ENCODE measurements at regions not wholly inside any gene's neighbourhood (a gene's known extent, or its start where the extent isn't known, plus 50 kb on each side); places are given as distances from the start of the nearest gene placed in this dataset.
"Not testable (repeated sequence)": the region's sequence is repeated elsewhere in the genome, so short reads cannot be mapped to it uniquely, and the experiment has no call there.

DNA sequence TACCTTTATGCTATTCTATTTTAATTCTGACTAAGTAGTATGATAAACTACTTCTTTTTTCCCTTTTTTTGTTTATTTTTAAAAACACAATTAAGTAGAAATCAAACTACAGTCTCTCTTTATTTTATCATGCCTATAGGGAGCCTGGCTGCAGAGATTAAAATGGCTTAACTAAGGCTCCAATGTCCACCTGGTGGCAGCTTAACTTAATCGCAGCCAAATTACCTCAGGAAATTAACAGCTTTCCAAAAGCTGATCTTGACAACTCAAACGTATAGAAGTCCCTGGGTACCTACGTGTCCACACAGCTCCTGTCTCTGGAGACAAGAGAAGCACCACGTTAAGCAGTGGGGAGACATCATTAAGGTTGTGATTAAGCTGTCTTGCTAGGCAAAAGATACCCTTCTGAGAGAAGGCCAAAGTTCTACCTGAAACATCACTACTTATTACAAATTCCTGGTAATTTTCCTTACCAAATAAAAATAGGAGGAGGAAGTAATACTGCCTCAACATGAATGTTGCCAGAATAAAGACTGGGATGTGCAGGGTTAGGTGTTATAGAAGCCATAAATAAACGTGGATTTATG, 63.2 kb upstream of the SNX19 start:
- DNase-seq: peak; percentile 14 to 30

DNA sequence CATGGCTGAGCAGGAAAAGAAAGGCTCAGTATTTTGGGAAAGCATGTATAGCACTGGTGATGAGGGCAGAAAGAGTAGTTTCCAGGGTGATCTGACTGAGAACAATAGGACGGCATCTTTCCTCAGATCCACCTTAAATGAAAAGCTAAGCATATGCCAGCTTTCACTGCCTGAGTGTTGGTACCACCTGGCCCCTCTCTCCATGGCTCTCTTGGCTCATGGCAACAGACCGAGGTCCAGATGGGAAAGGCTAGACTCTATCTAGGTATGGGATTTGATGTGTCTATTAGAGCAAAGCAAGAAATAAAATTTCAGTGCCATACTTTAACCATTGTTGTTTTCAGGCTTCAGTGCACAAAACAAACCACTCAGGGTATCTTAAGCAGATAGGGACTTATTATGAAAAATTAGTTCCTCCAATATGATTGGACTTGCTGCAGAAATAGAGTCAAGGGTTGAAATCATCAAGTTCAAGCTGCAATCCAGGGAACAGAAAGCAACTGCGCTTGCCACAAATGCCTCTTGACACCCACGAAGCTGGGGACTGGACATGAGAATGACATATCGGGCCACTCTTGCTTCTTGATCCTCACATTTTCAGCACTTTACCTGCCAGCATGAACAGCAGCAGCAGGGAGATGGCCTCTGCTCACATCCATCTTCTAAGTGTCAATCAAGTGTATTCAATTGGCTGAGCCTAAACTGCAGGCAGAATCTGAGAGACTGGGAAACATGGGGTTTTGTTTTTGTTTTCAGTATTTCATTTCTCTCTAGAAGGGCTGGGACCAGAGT, 64.0 kb upstream of the SNX19 start:
- no peak for DNase-seq

DNA sequence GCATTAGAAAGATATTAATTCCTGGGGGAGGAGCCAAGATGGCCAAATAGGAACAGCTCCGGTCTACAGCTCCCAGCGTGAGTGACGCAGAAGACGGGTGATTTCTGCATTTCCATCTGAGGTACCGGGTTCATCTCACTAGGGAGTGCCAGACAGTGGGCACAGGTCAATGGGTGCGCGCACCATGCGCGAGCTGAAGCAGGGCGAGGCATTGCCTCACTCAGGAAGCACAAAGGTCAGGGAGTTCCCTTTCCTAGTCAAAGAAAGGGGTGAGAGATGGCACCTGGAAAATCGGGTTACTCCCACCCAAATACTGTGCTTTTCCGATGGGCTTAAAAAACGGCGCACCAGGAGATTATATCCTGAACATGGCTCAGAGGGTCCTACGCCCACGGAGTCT, 68.0 kb upstream of the SNX19 start:
- DNase-seq: not testable (repeated sequence)

DNA sequence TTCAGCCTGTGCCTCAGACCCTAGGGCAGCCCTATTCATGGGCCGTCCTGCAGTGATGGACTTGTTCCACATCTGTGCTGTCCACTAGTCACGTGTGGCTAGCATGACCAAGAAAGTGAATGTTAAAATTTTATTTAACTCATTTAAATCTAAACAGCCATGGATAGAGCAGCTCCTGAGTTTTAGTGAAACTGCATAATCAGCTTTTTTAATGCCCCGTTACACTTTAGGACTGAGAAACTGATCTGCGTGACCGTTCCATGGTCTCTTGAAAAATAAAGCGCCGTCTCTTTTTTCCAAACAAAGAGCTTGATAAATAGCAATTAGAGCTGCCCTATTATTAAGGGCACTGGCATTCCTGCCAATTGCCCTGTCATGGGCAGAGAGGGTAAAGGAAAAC, 76.5 kb upstream of the SNX19 start:
- DNase-seq: no peak

DNA sequence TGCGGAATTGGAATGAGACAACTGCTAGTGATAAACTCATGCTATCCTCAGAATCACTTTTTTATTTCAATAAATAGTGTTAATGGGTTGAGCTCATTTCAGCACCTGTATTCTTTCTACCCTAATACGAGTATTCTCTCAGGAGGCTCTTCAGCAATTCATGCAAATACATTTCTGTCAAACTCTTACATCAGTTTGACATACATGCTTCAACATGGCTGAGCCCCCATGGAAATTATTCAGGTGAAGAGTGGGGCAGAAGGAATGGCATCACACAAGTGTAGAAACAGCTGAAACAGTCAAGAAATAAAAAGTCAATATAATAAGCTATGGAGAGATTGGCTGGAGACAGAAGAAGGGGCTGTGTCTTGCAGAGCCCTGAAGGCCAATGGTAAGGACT, 77.8 kb upstream of the SNX19 start:
- no peak for DNase-seq

GRCh38 chr11:130995266-130995665, 79.0 kb upstream of the SNX19 start:
- no peak for DNase-seq

GRCh38 chr11:130997278-130997677, 81.0 kb upstream of the SNX19 start:
- no peak for DNase-seq

GRCh38 chr11:130999086-130999485, 82.8 kb upstream of the SNX19 start:
- no peak for DNase-seq

DNA sequence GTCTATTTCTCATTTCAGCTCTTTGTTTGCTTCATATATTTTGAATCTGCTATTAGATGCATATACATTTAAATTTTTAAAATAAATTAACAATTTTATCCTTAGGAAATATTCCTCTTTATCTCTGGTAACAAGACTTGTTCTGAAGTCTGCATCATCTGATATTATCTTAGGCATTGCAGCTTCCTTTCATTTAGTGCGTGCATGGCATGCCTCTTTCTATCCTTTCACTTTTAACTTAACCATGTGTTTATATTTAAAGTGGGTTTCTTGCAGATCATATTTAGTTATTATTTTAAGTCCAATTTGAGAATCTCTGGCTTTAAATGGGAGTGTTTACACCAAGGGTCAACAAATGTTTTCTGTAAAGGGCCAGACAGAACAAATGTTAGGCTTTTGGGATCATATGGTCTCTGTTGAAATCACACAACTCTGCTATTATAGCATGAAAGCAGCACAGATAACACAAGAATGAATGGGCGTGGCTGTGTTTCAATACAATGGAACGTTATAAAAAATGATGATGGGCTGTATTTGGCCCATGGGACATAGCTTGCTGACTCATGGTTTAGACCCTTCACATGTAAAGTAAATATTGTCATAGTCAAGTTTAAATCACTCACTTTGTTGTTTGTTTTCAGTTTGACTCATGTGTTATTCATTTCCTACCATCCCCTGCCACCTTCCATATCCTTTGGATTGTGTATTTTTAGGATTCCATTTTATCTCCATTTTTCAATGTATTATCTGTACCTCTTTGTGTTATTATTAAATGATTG, 83.9 kb upstream of the SNX19 start:
- no peak for DNase-seq

DNA sequence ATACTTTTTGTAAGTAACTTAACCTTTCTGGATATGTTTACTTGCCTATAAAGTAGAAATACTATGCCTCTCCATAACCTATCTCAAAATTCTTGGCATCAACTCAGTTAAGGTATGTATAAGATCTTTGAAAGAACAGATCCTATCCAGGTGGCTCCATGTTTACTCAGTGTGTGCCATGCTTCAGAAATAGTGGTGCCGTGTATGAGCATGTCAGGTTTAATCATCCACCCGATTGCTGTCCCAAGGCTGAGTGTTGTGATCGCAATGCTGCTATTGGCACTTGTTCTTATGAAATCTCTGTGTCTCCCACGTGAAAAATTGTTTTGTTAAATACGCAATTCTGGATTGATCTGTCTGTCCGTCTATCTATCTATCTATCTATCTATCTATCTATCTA, 85.9 kb upstream of the SNX19 start:
- no peak for DNase-seq

DNA sequence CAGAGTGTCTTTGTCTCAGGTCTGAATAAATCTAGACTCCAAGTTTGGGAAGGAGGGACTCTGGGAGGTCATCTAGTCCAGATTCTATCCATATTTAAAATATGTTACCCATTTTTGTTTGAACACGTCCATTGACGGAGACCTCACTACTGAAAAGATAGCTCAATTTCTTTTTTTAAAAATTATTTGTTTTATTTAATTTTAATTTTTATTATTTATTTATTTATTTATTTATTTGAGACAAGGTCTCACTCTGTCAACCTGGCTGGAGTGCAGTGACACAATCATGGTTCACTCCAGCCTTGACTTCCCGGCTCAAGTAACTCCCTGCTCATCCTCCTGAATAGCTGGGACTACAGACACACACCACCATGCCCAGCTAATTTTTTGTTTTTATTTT, 89.5 kb upstream of the SNX19 start:
- DNase-seq: no peak

DNA sequence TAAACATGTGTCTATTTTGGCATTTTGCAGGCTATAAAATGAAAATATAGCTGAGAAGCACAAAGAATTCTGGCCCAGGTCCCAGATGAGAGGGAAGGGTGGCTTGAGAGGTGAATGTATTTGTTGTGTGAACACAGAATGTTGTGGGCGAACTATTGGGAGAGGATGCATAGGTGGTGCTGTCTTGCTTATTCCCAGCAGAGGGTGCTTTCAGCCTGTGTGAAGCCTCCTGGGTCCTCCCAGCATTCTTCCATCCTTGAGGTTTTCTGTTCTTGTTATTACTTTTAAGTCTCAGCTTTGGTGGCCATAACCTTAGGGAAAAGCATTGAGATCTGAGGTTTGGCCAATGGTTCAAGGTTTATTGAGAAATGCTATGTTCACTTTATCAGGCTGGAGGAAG, 108.7 kb upstream of the SNX19 start:
- no peak for DNase-seq

DNA sequence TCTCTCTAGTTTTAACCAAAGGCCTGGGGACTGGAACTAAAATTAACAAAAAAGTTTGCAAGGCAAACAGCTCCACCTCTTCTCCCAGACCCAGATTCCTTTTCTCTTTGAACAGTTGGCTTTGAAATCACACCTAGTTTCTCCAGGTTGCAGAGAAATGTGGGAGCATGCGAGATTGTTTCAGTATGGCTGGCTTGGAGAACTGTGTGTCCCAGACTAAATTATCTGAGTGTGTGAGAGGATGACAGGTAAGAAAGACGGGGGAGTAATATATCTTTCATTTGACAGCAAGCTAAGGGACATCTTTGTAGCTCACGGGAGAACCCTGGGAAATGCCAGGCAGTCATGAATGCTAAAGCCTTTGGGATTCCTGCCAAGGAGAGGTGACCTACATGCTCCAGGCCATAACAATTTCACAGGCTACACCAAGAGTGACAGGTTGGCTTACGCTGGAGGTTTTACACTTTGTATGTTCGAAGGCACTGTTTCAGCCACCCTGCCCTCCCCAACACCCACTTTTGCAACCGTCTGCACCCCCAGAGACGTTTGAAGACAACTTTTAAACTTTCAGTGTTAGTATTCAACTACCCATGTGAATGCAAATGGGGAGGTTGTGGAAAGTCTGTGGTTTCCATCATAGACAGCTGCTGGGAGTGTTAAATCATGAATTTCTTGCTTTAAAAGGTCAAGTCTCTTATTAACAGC, 109.3 kb upstream of the SNX19 start:
- DNase-seq: no peak

GRCh38 chr11:131027491-131027890, 111.2 kb upstream of the SNX19 start:
- no peak for DNase-seq

DNA sequence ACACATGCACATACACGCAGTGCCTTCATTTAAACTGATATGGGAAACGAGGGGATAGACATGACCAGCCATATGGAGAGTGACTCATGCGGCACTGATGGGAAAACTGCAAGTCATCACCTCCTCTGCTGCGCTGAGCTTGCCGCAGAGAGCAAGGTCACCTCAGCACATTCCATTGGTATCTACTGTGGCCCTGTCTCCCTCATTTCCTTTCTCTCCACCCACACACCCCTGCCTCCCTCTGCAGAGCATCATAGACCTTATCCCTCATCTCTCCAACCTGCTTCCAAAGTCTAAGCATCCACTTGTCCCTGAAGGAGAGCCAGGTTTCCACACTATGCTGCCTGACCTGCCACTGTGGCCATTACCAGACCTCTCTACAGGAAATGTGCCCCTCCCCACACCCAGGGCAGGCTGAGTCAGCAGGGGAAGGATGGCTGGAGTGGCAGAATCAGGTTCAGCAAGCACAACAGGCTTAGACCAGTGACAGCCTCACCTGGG, 116.9 kb upstream of the SNX19 start:
- no peak for DNase-seq

DNA sequence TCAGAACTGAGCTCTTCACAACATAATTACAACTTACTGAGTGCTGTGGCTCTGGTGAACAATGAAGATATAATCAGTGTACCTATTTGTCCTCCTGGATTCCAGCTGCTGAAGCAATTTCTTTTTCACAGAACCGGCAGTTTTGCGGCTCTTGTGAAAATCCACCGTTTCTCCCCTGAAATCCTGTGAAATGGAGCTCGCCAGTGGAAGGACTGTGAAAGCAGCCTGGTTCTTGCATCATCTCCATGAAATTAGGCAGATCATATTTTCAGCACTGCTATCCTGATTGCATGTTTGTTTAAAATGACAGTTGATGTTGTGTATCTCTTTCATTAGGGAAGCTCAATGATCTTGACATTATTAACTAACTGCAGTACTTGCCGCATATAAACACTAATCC, 120.2 kb upstream of the SNX19 start:
- DNase-seq: no peak

GRCh38 chr11:131037873-131038272, 121.6 kb upstream of the SNX19 start:
- DNase-seq: no peak

DNA sequence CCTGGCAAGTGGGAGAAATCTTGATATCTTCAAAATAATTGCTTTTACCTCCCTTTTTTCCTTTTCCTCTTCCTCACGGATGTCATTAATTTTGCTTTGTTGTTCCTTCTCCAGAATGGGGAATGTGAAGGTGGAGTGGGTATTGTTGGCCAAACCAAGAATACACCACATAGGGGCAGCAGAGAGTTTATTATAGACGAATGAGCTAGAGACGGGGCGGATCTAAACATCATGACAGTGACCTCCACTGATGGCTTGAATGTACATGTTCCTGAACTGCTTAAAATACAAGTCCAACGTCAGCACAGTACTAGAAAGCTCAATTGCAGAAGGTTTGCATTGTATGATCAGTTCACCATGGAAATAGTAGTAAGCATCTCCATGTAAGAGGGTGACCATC, 122.3 kb upstream of the SNX19 start:
- DNase-seq: no peak

DNA sequence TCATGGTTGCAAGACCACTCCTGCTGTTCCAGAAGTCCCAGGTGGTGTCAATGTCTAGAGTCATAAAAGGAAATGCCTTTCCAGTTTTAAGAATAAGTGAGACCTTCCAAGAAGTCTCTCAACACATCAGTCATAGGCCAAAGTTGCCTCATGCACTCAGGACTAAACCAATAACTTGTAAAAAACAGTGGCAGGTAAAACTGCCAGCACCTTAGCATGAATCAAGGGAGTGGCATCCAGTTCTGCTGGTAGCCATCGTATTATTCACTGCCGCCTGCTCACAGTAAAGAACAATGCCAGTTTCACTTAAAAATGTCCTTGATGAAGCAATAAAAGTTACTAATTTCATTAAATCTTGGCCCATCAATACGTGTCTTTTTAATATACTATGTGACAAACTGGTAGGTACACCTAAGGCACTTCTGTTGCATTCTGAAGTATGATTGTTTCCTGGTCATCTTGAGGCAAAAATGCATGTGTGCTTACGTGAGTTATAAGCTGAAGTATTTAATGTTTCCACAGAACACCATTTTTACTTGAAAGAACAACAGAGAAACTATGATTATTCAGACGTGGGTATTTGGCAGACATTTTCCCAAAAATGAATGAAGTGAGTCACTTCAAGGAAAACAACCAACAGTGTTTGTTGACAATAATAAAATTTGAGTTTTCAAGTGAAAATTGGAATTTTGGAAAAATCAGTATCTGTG, 125.2 kb upstream of the SNX19 start:
- DNase-seq: no peak

DNA sequence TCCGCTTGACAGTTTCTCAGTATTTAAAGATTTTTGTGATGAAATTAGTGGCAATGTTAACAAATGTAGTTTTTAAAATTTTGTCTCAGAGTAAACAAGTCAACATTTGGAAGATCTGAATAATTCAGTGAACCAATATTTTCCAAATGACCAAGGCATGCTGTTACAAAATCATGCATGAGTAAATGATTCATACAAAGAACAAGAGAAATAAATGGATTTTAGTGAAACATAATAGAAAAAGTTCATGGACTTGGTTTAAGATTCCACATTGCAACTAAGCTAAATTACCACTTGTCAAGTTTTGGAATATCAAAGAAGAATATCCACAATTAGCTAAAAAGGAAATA, 125.7 kb upstream of the SNX19 start:
- no peak for DNase-seq

DNA sequence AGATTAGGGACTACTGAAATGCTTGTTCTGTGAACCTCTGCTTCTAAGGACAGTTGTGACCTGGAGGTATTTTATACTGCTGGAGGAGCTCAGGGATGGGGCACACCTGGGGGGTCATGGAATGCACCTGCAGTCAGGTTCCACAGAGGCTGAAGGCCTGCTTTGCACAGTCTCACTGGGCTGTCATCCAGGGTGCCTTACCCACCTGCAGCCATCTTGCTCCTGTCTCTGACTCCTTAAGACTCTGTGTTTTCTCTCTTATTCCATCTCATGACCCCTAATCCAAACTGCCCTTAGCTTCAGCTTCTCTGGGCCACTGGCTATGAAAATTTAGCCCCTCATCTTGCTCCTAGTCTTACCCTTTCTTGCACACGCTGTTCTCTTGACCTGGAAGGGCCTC, 127.0 kb upstream of the SNX19 start:
- DNase-seq: no peak

DNA sequence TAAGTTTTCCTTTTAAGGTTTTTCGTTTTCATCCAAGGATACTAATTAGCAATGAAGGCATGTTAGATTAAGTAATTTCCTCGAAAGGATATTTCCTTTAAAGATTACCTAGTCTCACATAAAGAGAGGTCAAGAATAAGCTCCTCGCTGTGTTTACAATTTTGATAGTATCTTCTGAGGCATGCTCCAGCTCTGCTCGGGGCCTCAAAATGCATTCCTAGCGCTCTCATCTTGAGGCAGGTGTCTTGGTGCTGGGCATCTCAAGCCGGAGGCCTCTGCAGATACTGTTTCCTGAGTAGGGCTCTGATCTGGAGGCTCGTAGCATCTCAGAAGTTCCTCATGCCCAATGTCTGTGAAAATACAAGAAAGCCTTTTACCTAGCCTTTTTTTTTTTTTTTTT, 128.6 kb upstream of the SNX19 start:
- DNase-seq: no peak

- no peak for DNase-seq
Observed at GRCh38 chr11:131052367-131052766, 136.1 kb upstream of the SNX19 start.
